ENCODE measurements at regions not wholly inside any gene's neighbourhood (a gene's known extent, or its start where the extent isn't known, plus 50 kb on each side); places are given as distances from the start of the nearest gene placed in this dataset.

DNA sequence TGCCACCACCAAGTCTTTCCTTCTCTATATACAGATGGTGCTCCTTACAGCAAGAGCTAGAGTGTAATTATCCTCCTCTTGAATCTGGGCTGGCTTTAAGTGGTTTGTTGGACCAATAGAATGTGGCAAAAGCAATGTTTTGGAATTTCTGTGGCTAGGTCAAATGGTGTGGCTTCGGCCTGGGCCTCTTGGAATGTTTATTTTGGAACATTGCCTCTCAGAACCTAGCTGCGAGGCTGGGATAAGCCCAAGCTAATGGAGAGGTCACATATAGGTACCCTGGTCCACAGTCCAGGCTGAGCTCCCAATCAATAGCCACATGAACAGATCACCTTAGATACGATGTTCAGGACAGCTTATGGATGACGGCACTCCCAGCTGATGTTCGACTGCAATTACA lies 556.7 kb downstream of the TYW1 start:
- DNase-seq (ENCODE audit: low spot score) = no peak

DNA sequence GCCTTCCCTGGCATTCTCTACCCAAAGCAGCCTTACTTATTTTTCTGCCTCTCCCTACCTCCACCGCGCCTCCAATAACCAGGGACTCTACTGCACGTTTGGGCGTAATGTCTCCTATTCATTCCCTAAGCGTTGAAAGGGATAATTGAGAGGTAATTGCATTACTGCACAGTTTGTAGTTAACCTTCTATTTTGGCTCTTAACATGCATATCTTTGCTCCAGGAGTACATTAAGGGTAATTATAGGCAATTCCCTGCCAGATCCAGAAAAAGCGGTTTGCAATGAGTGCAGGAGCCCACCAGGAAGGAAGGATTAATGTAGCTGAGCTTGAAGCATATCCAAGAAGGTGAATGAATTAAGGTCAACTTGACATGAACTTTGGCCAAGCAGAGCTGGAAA lies 558.4 kb downstream of the TYW1 start:
- no peak for DNase-seq (ENCODE audit: low spot score)

DNA sequence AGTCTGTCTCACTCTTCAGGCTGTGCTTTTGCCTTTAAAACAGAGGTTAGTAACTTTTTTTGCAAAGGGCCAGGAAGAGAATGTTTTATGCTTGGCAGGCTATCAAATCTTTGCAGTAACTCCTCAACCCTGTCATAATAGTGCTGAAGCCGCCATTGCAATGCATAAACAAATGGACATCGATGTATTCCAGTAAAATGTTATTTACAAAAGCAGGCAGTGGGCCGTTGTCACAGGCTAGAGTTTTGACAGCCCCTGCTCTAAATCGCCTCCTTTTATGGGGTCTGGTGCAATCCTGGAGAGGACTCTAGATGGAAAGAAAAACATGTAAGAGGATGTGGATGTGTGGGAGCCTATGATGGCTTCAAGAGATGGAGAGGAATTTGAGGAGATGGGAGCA lies 568.3 kb downstream of the TYW1 start:
- no peak for DNase-seq (ENCODE audit: low spot score)

DNA sequence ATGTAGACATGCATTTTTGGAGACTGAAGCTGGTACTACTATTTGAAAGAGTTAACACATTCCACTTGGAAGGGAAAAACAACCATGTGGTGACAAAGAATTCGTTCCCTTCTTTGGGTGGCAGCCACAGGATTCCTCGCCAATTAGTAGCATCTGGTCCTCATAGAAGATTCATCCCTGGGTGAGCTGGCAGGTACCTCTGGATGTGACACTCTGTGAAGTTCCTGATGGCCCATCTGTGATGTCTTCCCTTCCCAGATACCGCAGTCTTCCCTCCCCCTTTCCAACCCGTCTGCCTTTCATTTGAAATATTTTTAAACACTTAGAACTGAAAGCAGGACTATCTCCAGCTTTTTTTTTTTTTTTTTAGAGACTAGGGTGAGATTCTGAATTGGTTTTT lies 569.5 kb downstream of the TYW1 start:
- DNase-seq (ENCODE audit: low spot score) = peak; percentile 68

DNA sequence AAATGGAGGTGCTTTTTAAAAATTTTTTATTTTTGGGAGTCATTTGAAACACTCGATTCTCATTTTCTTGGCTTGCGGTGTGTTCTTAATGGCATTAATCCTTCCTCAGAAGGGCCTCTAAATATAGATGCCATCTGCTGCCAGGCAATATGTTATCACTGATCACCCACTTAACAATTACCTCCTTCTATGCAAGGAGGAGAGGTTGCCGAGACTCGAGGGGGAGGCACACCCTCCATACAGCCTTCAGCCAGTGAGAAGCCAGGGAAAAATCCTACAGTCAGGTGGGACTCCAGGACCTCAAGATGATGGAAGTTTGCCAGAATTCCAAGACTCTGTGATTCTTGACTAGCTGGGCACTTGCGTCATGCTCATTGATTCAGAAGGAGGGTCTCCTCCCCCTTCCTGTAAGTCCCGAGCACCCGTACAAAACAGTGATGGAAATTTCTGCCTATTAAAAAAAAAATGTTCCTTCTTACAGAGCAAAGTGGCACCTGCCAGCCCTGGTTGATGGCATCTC lies 574.5 kb downstream of the TYW1 start:
- DNase-seq (ENCODE audit: low spot score) = no peak

DNA sequence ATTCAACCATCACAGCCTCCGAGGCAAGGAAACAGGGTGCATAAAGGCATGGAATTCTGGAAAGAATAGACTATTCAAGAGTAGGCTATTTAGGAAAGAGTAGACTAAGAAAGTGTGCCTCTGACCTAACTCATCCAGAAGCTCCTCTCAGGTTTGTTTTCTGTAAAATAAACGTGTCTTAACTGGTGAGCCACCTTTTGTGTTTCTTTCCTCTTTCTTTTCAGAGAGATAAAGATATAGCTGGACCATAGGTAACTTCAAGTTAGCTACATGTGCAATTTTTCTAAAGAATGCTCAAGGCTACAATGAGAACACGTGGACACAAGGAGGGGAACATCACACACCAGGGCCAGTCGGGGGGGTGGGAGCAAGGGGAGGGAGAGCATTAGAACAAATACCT lies 577.0 kb downstream of the TYW1 start:
- no peak for DNase-seq (ENCODE audit: low spot score)

DNA sequence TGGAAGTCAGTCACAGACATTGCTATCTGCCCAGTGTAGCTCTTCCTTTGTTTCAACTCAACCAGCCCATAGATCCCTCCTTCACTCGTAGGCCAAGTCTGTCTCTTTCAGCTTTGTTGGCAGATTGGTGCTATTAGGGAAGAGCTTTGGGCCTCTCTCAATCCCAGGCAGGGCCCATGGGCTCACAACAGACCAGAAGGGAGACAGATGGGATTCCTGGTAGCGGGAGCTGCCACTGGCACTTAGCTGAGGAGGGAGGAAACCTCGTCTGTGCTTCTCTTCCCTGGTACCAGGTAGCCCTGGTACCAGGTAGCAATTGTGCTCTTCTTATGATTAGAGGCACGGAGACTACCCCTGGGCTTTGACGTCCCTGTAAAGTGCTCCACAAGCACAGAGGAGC lies 592.0 kb downstream of the TYW1 start:
- DNase-seq (ENCODE audit: low spot score) = no peak

DNA sequence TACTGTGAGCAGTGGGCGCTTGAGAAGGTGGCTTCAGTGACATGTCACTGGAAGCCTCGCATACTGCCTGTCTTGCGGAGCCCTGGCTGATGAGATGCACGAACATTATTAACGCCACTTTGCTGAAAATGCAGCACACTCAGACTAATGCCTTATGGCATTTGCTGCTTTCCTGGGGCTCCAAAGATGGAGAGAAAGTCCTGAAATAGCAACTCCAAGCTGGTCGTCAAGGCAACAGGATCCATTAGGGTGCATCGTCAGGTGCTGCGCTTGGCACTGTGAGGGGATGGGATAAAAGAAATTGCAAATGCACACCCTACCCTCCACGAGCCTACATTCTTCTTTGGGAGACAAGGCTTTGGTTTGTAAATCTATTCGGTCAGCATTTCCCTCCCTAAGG lies 592.5 kb downstream of the TYW1 start:
- peak; percentile 13 for DNase-seq (ENCODE audit: low spot score)

DNA sequence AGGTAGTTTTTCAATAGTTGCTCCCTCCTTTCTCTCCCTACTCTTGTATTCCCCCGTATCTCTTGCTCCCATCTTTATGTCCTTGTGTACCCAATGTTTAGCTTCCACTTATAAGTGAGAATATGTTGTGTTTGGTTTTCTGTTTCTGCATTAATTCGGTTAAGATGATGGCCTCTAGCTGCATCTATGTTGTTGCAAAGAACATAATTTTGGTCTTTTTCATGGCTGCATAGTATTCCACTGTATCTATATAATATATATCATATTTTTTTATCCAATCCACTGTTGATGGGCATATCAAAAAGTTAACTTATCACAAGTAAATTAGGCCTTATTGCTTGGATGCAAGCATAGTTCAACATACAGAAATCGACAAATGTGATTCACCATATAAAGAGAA lies 594.0 kb downstream of the TYW1 start:
- no peak for DNase-seq (ENCODE audit: low spot score)

DNA sequence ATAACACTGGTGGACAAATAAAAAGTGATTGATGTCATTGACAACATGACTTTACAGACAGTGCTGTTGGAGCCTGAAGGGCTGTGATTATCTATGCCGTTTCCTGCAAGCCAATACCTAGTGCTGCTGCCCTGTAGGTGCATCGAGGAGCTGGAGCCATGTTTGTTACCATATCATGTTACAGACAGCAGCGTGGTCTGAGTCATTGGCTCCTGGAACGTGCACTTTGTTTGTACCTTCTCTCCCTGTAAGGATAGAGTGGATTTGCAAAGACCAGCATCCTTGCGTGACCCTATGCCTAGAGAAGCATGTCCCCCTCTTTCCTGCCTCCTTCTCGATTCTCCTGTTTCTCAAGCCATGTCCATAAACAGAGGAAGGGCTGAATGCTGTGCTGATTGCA lies 597.2 kb downstream of the TYW1 start:
- DNase-seq (ENCODE audit: low spot score) = no peak

DNA sequence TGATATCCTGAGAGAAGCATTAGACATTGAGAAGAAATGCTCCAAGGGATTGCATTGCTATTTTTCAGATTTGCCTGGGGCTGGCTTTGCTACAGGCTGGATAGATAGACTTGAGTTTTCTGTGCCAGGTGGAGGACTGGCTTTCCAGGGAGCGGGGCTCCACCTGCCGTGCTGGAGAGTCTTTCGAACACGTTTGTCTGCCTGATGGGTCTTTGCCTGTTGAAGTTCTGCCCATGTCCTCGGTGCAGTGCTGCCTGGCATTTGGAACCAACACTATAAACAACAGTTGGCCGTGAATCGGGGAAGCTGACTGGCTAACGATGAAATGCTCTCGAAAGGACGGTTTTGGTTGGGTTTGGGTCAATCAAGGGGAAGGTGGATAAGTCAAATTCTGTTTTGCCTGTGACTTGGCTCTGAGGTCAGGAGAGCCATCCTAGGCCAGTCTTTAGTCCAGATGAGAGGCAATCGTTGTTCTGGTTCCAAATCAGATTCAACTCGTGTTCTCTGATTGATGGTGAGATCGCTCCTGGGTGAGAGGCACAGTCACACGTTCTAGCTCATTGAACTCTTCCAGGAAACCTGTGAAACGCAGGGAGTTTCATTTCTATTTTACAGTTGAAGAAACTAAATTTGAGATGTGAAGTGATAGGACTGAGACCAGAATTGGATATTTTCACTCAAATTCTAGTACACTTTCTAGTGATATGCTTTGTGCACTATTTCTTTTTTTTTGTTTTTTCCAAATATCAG lies 599.0 kb downstream of the TYW1 start:
- no peak for DNase-seq (ENCODE audit: low spot score)

DNA sequence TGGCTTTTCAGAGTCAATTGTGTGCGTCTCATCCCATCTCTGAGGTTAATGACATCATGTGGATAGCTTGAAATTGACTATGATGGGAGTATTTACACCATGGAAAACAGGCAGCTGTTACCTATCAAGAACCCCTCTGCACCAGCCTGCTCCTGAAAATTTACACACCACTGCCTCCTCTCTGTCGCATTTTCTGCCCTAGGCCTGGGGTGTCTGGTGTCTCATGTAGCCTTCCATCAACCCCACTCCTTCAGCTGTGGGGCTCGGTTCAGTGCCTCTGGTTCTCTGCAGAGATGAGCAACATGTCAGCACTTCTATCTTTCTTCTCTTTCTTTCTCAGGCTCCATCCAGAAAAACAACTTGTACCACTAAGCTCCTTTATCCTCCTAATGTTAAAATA lies 600.5 kb downstream of the TYW1 start:
- DNase-seq (ENCODE audit: low spot score) = no peak

DNA sequence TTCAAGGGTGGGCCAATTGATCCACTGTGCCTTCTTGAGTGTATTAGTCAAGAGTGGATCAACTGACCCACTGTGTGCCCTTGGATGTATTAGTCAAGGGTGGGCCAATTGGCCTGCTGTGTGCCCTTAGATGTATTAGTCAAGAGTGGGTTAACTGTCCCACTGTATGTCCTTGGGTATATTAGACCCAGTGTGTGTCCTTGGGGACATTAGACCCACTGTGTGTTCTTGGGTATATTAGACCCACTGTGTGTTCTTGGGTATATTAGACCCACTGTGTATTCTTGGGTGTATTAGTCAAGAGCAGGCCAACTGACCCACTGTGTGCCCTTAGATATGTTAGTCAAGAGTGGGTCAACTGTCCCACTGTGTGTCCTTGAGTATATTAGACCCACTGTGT lies 601.8 kb downstream of the TYW1 start:
- DNase-seq (ENCODE audit: low spot score) = no peak

DNA sequence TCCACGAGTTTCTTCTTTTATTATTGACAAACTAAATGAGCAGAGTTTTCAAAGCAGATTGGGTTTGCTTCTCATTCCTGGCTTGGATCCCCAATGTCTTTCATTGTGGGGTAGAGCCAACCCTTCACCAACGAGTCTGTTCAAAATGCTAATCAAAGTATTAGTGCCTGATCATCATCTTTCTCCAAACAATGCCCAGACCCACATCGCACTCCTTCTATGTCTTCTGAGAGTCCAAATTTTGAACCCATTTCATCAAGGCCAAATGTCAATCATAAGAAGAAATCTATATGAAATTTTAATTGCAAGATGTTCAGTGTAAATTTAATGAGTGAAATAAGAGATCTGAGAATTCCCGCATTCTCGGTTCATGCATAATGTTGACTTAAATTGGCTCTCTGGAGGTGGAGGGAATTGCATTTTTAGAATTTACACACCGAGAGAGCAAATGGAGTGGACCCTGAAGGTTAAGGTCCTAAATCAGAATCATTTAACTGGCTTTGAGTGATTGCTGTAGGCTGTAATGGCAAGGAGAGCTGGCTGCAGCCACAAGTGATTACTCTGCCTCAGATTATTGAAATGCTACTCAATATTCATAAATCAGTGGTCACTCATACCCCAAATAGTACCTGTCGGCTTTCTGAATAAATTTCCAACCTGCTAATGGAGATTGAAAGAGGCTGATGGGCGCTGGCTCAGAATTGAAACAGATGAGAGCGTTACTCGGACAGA lies 602.9 kb downstream of the TYW1 start:
- DNase-seq (ENCODE audit: low spot score) = no peak

DNA sequence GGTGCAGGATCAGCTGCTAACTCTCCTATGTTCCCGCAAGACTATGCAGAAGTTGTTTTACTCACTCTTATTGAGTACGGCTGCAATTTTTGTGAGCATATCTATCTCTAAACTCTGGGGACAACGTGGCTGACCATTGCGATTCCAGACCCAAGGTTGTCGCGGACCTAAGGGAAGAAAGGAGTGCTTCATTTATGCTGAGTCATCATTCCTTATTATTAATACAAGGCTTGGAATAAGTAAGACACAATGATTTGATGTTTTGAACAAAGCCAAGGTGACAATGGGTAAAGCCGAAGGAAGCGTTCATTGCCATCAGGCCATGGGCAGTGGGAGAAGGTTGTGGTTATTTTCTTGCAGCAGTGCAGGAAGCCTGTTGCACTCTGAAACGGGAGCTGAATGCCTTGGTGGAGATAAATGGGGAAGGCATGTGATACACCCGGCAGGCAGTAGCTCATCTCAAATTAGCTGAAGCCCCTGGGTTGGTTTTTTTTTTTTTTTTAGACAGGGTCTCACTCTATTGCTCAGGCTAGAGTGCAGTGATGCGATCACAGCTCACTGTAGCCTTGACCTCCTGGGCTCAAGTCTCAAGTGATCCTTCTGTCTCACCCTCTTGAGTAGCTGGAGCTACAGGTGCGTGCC lies 605.7 kb downstream of the TYW1 start:
- DNase-seq (ENCODE audit: low spot score) = no peak

DNA sequence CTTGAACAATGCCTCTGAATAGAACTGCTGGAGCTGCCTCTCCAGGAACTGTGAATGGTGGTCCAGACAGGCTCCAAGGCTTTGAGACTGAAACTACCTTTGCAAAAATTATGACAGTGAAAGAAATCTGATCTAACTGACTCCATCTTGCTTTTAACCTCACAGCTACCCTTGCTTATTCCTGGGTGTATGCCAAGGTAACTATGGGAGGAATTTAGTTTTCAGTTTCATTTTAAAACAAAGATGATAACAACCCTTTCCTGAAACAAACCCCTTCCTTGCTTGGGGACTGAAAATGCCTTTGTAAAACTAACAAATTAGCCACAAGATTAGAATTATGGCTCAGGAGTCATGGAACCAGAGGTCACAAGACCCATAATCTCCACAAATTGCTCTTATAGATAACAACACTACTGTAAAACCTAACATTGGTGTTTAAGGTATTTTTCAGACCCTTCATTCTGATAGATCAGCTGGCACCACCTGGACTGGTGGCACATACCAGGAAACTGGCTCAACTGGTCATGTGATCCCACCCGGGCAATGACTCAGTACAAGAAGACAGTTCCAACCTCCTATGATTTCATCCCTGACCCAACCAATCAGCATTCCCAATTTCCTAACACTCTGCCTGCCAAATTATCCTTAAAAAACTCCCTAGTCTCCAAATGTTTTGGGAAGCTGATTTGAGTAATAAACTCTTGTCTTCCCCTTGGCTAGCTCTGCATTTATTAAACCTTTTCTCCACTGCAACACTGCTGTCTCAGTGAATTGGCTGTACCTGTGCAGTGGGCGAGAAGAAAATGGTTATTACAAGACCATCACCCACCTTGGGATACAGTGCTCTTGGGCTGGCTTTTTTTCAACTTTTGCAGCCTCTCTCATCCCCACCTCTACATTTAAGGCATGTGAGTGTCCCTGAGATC lies 608.1 kb downstream of the TYW1 start:
- no peak for DNase-seq (ENCODE audit: low spot score)

DNA sequence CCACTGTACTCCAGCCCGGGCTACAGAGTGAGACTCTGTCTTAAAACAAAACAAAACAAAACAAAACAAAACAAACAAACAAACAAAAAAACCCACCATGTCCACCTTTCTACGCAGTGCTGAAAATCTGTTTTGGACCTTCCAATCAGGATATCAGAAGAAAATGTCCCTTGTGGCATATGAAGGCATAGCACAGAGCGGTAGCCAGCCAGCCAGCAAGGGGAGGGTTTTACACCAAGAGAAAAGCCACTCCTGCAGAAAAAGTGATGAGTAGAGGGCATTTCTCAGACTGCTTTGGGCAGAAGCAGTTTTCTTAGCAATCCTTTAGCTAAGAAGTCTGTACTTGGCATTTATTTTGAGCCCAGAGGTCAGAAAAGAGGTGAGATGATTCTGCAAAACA lies 612.2 kb downstream of the TYW1 start:
- DNase-seq (ENCODE audit: low spot score) = no peak

DNA sequence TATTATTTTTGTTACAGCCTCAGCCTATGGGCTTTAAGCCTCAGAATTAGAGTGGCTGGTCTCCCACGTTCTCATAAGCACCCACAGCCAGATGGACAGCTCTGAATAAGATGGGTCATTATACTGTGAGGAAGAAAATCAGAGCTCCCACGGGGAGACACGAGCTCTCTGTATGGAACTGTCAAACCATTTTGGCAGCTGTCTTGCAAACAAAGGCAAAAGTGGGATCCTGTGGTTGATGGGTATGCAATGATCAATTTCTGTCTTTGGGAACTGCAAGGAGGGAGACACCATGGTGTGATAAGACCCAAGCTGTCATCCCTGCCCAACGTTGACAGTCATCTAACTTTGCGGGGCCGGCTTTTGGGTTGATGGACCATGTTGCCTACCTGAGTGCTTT lies 614.3 kb downstream of the TYW1 start:
- DNase-seq (ENCODE audit: low spot score) = no peak

DNA sequence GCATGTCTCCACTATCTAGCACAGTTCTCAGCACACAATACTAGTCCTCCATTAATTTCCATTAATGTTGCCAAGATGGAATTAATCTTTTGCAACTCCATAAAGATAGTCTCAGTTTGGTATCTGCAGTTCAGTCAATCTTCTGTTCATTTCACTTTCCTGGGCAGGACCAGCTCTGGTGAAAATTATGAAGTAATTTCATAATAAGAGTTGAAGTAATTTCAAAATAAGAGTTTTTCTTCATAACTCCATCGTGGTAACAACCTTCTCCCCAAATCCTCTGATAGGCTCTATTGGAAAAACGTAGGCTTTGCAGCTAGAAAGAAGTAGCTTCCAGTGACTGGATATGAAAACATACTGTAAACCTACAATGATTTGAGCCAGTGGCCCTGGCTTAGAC lies 618.2 kb downstream of the TYW1 start:
- DNase-seq (ENCODE audit: low spot score) = no peak

DNA sequence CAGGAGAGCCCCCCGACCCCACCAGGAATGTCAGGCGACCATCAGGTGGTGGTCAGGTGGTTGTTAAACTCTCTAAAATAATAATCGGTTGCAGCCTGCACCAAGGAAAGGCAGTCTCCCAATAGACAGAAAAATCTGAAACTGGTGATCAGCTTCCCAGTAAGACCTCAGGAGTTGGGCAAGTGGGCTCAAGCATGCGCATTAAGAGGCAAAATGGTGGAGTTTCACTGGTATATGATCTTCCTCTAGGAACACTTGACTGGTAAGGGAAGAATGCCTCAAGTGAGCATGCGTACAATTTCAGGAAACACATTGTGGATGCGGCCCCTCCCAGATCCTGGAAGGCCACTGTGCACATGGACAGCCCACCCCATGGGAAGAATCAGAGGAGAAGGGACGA lies 619.9 kb downstream of the TYW1 start:
- no peak for DNase-seq (ENCODE audit: low spot score)

DNA sequence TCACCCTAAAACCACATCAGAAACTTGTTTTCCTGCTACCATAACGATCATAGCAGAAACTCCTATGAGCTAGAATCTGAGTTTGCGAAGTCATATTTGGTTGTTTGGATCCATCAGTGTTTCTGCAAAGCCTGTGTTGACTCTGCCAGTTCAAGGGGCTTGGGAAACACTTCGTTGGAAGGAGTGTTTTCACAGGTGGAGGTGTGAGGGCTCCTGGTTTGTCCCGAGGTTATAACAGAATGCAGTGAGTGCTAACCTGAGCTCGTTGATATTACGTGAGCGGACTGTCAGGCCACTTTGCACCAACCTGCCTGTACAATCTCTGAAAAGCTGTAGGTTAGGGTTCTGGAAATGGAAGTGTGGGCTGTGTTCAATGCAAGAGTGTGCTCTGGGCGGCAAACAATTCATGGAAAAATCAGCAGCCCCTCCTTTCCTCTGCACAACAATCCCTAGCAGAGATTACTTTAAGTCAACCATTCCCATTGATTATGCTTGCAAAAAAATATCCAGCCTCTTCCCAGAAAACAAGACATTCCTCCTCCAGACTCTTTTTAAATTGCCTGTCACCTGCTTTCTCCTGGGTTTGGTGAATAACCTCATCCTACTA lies 622.0 kb downstream of the TYW1 start:
- DNase-seq (ENCODE audit: low spot score) = no peak

DNA sequence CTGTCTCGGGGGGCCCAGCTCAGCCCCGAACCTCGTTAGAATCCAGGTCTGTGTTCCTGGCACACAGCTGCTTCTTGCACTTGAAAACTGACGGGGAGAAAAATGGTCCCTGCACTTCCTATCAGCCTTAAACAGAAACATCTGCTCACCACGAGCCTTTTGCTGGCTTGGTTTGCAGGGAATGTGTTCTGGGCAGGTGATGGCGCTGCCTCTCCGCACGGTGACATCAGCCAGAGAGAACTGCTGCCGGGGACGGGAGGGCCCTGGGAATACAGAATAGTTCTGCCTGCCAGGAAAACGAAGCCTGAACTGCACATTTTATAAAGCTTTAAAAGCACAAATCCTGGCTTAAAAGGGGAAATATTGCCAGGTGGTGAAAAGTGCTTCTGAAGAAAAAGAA lies 622.5 kb downstream of the TYW1 start:
- peak; percentile 31 for DNase-seq (ENCODE audit: low spot score)
